Superior temporal gyrus (tissue), 1 donor: ENCODE measurements at regions not wholly inside any gene's neighbourhood (a gene's known extent, or its start where the extent isn't known, plus 50 kb on each side); places are given as distances from the start of the nearest gene placed in this dataset.
"Not testable (repeated sequence)": the region's sequence is repeated elsewhere in the genome, so short reads cannot be mapped to it uniquely, and the experiment has no call there.

Experiments
- DNase-seq: peaks from one replicate; pipeline ENCODE4 v3.0.0-alpha.2; 2016; ENCODE audit errors: extremely low spot score

GRCh38 chr3:144921710-144922109, 950.1 kb downstream of the DIPK2A start:
- no peak for DNase-seq

DNA sequence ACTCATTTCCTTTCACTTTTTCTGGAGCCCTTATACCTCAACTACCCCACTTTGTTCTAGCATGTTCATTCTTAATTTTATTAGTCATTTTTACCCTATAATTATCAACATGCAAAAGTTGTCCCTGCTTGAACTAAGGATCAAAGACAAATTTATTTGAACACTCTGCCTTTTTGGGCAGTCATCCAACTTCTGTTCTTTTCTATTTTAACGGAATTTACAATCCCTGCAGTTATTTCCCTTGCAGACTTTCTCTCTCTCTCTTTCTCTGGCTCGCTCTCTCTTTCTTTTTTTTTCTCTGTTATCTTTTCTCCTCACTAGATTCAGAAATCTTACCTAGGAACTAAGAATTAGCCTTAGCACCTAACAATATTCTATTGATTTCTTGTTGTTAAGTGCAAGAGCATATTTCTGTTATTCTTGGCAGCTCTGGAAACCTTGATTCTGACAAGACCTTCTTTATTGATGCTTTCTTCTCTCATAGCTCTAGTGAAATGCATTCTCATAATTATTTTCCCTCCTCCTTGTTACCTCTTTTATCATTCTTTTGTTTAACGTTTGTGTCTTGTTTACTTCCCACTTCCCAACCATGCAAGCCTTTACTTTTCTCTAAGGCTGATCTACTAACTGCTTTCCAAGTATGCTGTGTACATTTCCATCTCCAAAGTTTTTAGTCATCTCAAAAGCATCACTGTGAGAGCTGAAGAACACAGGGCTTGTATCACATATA, 951.6 kb downstream of the DIPK2A start:
- DNase-seq: peak; percentile 12

GRCh38 chr3:144930431-144930830, 958.8 kb downstream of the DIPK2A start:
- no peak for DNase-seq

DNA sequence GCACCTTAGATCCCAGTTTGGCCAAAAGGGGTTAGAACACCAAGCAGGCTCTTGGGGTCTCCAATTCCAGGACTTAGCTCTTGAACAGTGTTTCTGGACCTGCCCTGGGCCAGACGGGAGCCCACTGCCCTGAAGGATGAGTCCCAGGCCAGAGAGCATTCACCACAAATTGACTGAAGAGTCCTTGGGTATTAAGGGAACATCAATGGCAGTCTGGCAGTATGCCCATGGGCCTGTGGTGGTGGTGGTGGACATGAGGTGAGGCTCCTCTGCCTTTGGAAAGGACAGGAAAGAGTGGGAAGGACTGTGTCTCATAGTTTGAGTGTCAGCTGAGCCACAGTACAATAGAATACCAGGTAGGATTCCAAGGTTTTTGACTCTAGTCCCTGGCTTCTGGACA, 960.0 kb downstream of the DIPK2A start:
- no peak for DNase-seq

DNA sequence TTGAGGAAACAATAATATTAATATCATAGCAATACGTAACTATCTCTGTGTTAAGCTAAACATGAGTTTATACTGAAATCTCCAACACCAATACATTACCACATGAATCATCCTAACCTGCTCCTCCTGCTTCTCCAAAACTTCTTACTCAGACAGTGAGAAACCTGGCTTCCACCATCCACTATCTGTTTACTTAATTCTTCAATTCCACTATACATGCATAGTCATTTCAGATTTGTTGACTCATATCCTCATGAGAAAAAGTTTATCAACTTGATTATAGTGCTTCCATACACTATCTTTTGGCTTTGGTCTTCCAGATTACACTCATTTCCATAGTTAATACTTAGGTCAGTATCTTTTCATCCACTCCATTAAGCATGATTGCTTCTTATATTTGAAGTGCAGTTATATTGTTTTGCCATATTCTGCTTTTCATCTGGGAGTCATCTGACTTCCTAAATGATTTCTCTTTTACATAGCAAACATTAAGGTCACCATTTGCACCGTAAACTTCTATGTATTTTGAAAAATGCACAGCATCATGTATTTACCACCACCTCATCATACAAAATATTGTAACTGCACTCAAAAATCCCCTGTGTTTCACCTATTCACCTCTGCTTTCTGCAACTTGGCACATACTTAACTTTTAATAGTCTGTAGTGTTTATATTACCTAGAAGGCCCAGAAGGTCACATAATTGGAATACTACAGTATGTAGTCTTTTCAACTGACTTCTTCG, 970.6 kb downstream of the DIPK2A start:
- no peak for DNase-seq

DNA sequence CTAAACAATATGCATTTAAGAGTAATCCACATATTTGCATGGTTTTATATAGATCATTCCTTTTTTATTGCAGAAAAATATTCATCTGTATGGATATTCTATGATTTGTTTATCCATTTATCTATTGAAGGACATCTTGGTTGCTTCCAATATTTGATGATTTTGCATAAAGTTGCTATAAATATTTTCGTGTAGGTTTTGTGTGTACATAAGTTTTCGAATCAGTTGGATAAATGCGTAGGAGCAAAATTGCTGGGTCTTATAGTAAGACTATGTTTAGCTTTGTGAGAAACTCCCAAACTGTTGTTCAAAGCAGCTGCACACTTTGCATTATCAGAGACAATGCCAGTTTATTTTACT, 971.2 kb downstream of the DIPK2A start:
- DNase-seq: no peak

GRCh38 chr3:144947895-144948294, 976.3 kb downstream of the DIPK2A start:
- DNase-seq: no peak

DNA sequence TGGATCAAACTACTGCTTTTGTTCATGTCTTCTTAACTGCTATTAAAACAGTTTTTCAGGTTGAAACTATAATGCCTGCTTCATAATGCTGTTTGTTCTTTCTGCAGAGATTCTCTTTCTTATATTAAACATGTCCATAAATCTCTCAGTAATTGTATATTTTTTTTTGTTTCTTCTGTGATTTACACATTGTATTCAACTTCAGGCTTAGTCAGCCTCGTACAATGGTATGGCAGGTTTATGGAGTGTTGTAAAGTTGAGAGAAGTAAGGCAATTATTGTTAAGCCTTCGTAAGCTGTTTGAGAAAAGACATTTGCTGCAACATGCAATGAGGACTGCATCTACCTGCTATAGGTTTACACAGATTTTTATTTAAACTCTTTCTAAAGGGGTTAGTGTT, 977.1 kb downstream of the DIPK2A start:
- DNase-seq: no peak

DNA sequence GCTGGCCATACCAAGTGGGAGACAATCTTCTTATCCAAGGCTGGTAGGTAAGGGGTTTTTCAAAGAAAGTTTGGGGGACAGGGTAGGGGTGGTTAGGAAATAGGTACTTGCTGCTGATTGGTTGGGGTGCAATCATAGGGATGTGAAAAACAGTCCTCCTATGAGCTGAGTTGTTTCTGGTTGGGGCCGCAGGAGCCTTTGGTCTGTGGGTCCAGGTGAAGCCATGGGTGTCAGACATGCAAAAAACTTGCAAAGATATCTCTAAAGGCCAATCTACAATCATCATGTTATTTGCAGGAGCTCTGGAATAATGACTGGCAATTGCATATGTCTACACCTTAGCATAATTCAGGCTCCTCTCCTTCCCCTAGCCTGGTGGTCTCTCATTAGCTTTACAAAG, 982.3 kb downstream of the DIPK2A start:
- no peak for DNase-seq

GRCh38 chr3:144957398-144958101, 985.9 kb downstream of the DIPK2A start:
- DNase-seq: no peak

- DNase-seq: no peak
Measured at GRCh38 chr3:144963810-144964209, 992.2 kb downstream of the DIPK2A start.

DNA sequence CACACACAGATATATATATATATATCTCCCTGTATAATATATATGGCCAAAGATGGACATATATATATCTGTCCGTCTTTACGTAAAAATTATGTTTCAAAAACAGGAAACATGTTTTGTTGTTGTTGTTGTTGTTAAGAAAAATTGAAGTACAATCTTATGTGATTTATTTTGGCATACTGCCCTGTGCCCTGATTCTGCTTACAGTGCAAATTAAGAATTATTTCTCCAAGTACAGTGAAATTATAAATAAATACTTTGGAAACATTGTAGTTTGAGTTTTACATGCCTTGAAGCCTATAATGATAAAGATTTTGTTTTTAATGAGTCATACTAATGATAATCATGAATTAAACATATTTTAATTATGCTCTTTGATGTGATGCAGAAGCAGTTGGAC, 994.9 kb downstream of the DIPK2A start:
- no peak for DNase-seq

DNA sequence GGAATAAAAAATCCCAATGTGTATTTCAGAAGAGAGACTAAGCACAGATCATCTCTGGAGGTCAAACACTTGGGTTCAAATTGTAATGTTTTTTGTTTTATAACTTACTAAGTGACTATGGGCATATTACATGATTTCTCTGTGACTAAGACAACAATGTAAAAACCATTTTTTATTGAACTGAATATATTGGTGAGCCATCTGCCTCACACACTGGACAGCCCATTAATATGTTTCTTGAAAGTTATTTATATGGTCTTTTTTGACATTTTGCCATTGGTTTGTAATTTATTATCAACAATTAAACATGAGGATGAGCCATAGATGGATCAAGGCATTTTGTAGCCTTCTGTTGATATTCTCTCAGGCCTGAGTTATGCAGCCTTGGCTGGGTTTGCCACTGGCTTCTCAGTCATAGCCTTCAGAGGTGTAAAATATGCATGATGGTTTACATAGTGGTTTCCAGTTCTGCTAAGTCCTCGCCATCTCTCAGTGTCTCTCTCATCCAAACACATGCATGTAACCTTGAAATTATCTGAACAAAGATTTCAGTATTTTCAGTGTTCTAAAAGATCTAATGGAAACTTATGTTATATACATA, 997.2 kb downstream of the DIPK2A start:
- DNase-seq: no peak

DNA sequence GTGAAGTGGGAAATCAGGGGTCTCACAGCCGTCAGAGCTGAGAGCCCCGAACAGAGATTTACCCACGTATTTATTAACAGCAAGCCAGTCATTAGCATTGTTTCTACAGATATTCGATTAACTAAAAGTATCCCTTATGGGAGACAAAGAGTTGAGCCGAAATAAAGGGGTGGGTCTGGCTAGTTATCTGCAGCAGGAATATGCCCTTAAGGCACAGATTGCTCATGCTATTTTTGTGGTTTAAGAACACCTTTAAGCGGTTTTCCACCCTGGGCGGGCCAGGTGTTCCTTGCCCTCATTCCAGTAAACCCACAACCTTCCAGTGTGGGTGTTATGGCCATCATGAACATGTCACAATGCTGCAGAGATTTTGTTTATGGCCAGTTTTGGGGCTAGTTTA, 1012.9 kb downstream of the DIPK2A start:
- not testable (repeated sequence) for DNase-seq

DNA sequence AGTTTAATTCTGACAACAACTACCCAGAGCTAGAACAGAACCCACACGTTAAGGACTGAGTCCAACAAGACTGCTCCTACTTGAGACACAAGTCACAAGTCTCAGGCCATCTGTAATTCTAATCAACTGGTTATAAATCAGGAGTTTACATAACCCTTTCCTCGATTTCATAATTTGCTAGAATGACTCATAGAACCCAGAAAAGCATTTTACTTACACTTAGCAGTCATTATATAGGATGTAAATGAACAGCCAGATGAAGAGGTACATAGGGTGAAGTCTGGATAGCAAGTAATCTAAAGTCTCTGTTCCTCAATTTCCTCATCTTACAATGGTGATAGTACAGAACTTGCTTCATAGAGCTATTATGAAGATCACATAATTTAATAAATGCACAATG, 1018.2 kb downstream of the DIPK2A start:
- no peak for DNase-seq

- no peak for DNase-seq
Measured at GRCh38 chr3:144995856-144996255, 1024.2 kb downstream of the DIPK2A start.

DNA sequence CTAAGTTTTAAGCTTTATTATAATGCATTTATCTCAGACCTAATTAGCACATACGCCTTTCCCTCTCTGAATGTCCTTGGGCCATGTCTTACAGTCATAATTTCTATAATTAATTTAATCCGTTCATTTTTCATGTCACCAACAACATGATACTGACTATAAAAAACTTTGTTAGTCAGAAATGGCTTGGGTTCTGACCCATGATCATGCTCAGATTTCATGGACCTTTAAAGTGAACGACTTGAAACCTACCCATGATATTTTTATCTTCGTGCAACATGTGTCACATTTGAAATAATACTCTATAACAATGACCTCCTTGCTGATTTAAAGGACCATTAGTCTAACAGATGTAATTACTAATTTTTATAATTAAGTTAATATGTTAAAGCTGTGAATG, 1033.8 kb downstream of the DIPK2A start:
- DNase-seq: no peak

- no peak for DNase-seq
Measured at GRCh38 chr3:145006271-145006670, 1034.6 kb downstream of the DIPK2A start.

- DNase-seq: no peak
Measured at GRCh38 chr3:145013931-145014330, 1042.3 kb downstream of the DIPK2A start.

DNA sequence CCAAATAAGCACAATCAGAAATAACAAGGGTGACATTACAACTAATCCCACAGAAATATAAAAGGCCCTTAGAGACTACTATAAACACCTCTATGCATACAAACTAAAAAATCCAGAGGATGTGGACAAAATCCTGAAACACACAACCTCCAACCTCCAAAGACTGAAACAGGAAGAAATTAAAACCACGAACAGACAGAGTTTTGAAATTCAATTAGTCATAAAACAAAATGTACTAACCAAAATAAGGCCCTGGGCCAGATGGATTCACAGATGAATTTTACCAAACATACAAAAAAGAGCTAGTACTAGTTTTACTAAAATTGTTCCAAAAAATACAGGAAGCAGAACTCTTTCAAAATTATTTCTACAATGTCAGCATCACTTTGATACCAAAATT, 1043.6 kb downstream of the DIPK2A start:
- DNase-seq: peak; percentile 24

DNA sequence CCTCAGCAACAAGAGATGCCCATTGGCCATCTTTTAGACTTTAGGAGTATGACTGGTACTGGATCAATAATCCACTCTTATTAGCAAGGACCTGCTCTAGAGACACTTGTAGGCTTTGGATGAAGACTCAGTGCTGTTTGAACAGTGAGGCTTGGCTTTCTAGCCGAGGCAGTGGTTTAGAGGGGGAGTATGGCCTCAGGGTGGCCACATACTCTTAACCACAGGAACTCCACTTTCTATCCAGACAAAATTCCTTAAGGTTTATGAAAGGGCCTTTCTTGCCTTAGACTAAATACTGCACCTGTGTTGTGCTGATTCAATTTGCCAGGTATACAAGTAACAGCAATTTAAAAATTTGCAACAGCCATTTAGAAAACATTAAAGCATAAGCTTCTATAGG, 1046.3 kb downstream of the DIPK2A start:
- DNase-seq: no peak

DNA sequence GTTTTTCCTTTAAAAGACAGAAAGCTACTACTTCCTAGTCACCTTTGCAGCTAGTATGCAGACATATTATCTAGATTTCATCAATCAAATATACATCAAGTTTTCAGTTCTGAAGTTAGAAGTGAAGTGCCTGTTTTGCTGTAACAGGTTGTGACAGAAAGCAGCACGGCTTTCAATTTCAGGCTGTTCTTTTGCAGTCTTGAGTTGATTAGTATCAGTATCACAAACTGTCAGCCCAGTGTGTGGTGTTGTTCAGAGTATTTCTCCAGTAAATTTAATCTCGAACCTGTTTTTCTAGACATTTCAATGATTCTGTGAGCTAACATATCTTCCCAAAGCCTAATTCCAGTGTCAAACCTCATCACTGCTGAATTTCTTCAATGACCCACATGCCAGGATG, 1050.8 kb downstream of the DIPK2A start:
- DNase-seq: no peak

GRCh38 chr3:145024700-145025099, 1053.1 kb downstream of the DIPK2A start:
- DNase-seq: no peak
